HL-60 (cell line): ENCODE measurements at regions not wholly inside any gene's neighbourhood (a gene's known extent, or its start where the extent isn't known, plus 50 kb on each side); places are given as distances from the start of the nearest gene placed in this dataset.

Source experiments
- DNase-seq, 2 experiments: peaks; one replicate each; pipeline ENCODE4 v3.0.0-alpha.2; 2010 to 2020; ENCODE audit warnings: low read depth in 1 of 2, low spot score in 1 of 2
- H3K27ac ChIP-seq: fragments of 250-450 bp; sonication (Bioruptor Pico); replicated peaks from 2 replicates; pipeline ENCODE4 v1.5.1; 2020; ENCODE audit warnings: mild to moderate bottlenecking, moderate library complexity
- H3K27me3 ChIP-seq: fragments of 250-450 bp; sonication (Bioruptor Pico); 2 replicates; pipeline ENCODE4 v1.5.1; 2021; ENCODE audit warnings: mild to moderate bottlenecking, moderate library complexity; ENCODE audit not compliant: insufficient read depth, poor library complexity, severe bottlenecking
- H3K4me3 ChIP-seq: replicated peaks from 2 replicates; pipeline ENCODE4 v1.5.1; 2011; ENCODE audit warnings: mild to moderate bottlenecking, control low read depth, low read length; ENCODE audit not compliant: insufficient read depth
- GABPA ChIP-seq: IDR thresholded peaks from 2 replicates; pipeline ENCODE4 v1.6.1; 2012; ENCODE audit warnings: low read depth
- POLR2AphosphoS5 ChIP-seq: IDR thresholded peaks from 2 replicates; pipeline ENCODE4 v1.6.1; 2012; ENCODE audit warnings: low read depth
- SPI1 ChIP-seq: IDR thresholded peaks from 2 replicates; pipeline ENCODE4 v1.6.1; 2012; ENCODE audit warnings: low read depth, mild to moderate bottlenecking, borderline replicate concordance
- TF ChIP-seq, protein P1 (sequence below): IDR thresholded peaks from 2 replicates; pipeline ENCODE4 v1.6.1; 2012; ENCODE audit warnings: low read depth; ENCODE audit not compliant: insufficient replicate concordance
- TF ChIP-seq, protein P2 (sequence below): IDR thresholded peaks from one replicate; pipeline ENCODE4 v1.5.1; 2011; ENCODE audit warnings: low read length, control low read depth, inconsistent platforms; ENCODE audit not compliant: insufficient read depth

DNA sequence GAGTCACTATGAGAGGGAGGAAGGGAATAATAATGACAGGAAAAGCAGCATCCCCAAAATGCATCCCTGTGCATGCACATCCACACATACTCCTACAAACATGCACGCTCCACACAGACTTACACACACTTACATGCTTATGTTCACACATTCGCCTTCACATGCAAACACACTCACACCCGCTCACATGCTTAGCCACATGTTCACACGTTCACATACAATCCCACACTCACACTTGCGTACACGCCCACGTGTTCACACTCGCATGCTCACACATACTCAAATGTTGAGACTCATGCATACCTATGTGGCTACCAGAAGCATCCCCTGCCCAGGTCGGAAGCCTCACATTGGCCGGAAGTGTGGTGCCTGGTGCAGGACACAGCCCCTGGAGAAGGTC lies 372.1 kb downstream of the MN1 start:
- TF ChIP-seq, protein P1, sequence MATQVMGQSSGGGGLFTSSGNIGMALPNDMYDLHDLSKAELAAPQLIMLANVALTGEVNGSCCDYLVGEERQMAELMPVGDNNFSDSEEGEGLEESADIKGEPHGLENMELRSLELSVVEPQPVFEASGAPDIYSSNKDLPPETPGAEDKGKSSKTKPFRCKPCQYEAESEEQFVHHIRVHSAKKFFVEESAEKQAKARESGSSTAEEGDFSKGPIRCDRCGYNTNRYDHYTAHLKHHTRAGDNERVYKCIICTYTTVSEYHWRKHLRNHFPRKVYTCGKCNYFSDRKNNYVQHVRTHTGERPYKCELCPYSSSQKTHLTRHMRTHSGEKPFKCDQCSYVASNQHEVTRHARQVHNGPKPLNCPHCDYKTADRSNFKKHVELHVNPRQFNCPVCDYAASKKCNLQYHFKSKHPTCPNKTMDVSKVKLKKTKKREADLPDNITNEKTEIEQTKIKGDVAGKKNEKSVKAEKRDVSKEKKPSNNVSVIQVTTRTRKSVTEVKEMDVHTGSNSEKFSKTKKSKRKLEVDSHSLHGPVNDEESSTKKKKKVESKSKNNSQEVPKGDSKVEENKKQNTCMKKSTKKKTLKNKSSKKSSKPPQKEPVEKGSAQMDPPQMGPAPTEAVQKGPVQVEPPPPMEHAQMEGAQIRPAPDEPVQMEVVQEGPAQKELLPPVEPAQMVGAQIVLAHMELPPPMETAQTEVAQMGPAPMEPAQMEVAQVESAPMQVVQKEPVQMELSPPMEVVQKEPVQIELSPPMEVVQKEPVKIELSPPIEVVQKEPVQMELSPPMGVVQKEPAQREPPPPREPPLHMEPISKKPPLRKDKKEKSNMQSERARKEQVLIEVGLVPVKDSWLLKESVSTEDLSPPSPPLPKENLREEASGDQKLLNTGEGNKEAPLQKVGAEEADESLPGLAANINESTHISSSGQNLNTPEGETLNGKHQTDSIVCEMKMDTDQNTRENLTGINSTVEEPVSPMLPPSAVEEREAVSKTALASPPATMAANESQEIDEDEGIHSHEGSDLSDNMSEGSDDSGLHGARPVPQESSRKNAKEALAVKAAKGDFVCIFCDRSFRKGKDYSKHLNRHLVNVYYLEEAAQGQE: no peak
- no peak for TF ChIP-seq SPI1
- TF ChIP-seq POLR2AphosphoS5: no peak
- TF ChIP-seq, protein P2, sequence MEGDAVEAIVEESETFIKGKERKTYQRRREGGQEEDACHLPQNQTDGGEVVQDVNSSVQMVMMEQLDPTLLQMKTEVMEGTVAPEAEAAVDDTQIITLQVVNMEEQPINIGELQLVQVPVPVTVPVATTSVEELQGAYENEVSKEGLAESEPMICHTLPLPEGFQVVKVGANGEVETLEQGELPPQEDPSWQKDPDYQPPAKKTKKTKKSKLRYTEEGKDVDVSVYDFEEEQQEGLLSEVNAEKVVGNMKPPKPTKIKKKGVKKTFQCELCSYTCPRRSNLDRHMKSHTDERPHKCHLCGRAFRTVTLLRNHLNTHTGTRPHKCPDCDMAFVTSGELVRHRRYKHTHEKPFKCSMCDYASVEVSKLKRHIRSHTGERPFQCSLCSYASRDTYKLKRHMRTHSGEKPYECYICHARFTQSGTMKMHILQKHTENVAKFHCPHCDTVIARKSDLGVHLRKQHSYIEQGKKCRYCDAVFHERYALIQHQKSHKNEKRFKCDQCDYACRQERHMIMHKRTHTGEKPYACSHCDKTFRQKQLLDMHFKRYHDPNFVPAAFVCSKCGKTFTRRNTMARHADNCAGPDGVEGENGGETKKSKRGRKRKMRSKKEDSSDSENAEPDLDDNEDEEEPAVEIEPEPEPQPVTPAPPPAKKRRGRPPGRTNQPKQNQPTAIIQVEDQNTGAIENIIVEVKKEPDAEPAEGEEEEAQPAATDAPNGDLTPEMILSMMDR: no peak
- no peak for TF ChIP-seq GABPA
- H3K27me3 ChIP-seq: no peaks in the 10 kb centered on the region
- H3K4me3 ChIP-seq: no peak overlapping the region
- DNase-seq: no peak
- no peak overlapping the region for H3K27ac ChIP-seq

DNA sequence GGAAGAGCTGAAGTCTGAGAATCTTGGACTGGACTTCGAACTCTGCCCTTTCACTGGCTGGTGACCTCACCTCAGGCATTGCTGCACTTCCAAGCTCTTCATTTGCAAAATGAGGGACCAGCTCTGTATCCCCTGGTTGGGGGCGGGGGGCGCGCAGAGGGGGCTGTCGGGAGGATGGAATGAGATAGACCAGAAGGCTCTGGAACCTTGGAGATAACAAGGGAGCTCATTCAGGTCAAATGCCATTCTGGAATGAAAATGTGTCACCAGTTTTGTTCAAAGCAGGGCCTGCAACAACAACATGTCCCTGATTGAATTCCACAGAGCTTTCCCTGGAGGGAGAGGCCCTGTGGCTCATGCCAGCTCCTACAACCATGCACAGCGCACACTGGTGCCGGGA lies 370.5 kb downstream of the MN1 start:
- DNase-seq: no peak
- no peak for TF ChIP-seq POLR2AphosphoS5
- TF ChIP-seq GABPA: no peak
- TF ChIP-seq SPI1: no peak
- Histone ChIP-seq H3K27ac (no peak overlapping the region), H3K27me3 (no peaks in the 10 kb centered on the region), H3K4me3 (no peak overlapping the region)

DNA sequence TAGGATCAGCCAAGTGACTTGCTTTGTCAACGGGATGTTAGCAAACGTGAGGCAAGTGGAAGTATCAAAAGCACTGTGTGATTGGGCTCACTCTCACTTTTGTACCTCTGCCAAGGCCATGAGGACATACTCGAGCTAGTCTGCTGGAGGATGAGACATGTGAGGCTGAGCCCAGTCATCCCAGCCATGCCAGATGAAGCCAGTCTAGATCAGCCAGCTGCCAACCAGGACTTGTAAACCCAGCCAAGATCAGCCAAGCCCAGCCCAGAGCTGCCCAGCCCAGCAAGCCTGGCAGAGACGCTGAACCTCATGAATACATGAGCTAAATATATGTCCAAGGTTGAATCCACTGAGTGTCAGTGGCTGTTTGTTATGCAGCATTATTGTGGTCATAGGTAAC lies 369.7 kb downstream of the MN1 start:
- TF ChIP-seq, protein P1: no peak
- TF ChIP-seq GABPA (no peak), SPI1 (no peak), POLR2AphosphoS5 (no peak)
- TF ChIP-seq, protein P2: no peak
- no peaks in the 10 kb centered on the region for H3K27me3 ChIP-seq
- no peak for DNase-seq
- H3K27ac ChIP-seq: no peak overlapping the region
- no peak overlapping the region for H3K4me3 ChIP-seq

DNA sequence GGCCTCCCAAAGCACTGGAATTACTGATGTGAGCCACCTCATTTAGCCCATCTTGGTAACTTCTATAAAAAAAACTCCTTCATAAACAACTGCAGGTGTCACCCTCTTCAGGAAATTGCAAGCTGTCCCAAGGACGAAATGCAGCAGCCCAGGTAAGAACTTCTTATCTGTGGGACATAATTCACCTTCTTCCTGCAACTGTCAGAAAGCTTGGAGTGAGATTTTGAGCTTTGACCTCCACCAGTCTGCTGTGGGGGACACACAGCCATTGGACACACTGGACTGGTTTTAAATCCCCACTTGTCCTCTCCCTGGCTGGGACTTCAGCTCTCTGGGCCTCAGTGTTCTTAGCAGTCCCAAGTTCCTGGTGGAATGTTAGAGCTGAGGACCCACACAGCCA lies 368.5 kb downstream of the MN1 start:
- no peak for TF ChIP-seq SPI1
- TF ChIP-seq, protein P2: no peak
- TF ChIP-seq, protein P1: no peak
- TF ChIP-seq GABPA: no peak
- no peak for TF ChIP-seq POLR2AphosphoS5
- no peak overlapping the region for H3K27ac ChIP-seq
- H3K27me3 ChIP-seq: no peaks in the 10 kb centered on the region
- no peak overlapping the region for H3K4me3 ChIP-seq
- no peak for DNase-seq
